Activated T-helper 1 cell treated with Interleukin-2 at 50 U/mL for 16 hours (primary cell): ENCODE measurements at regions not wholly inside any gene's neighbourhood (a gene's known extent, or its start where the extent isn't known, plus 50 kb on each side); places are given as distances from the start of the nearest gene placed in this dataset.
A peak's percentile ranks its signal among the peaks of the same experiment; 100 is the strongest.
"Not testable (repeated sequence)": the region's sequence is repeated elsewhere in the genome, so short reads cannot be mapped to it uniquely, and the experiment has no call there.

Experiments
- DNase-seq: peaks from one replicate; pipeline ENCODE4 v3.0.0-alpha.2; 2020; ENCODE audit warnings: low read depth

DNA sequence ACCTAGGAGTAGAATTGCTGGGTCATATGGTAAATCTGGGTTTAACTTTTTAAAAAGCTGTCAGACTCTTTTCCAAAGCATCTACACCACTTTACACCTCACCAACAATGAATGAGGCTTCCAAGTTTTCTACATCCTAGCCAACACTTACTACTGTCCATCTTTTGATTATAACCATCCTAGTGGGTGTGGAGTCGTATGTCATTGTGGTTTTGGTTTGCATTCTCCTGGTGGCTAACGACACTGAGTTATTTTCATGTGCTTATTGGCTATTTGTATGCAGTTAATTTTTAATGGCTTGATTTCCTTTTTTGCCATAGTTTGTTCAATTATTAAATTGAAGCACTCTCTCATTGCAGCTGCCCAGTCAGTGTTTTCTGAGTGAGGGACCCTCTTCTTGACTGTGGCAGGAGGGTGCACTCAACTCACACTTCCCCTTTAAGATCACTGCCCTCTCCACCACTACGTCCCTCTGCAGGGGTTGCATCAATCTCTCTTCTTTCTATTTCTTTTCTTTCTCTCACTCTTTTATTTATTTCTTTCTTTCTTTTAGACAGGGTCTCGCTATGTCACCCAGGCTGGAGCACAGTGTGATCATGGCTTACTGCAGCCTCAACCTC, 182.3 kb downstream of the C9orf152 start:
- no peak for DNase-seq

DNA sequence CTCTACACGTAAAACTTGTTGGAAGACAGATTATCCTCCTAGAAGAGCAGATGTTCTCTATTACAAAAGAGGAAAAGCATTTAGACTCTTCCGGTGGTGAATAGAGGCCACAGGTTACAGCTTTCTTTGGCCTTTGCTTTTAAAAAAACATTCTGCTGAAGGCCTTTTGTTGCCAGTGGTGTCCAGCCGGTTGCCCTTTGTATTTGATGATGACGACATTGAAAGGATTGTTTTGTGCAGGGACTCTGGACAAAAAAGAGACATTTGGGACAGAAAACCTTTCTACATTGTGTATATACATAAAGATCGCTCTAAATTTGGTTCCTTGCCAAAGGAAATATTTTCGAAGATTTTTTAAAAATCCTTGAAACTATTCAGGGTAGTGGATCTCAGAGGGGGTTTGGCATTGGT, 180.3 kb downstream of the C9orf152 start:
- DNase-seq = no peak

DNA sequence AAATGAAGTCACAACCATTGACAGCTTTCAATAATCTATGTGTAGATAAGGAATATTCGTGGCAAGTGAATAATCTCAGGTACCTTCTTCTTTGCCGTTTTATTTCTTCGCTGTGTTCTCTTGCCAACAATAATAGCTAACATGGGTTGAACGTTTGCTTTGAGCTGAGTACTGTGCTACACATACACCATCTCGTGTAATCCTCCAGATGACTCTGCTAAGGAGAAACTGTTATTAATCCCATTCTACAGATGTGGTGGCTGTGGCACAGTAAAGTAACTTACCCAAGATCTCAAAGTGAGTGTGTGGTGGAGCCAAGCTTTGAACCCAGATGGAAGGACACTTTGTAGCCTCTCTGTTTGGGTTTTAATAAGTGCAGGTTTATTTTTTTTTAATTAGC, 179.7 kb downstream of the C9orf152 start:
- no peak for DNase-seq

DNA sequence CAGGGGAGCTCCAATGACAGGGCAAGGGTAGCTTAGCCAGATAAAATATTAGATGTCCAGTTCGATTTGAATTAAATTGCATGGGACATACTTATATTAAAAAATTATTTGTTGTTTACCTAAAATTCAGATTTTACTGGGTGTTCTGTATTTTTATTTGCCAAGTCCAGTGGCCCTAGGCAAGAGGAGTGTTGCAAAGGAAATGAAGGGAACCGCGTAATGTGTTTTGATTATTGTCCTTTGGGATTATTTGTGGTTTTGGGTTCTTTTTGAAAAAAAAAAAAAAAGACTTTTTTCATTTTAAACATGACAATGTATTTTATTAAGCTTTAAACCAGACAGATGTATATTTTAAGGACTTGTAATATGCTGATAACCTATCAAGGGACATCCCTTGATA, 179.3 kb downstream of the C9orf152 start:
- DNase-seq = no peak

DNA sequence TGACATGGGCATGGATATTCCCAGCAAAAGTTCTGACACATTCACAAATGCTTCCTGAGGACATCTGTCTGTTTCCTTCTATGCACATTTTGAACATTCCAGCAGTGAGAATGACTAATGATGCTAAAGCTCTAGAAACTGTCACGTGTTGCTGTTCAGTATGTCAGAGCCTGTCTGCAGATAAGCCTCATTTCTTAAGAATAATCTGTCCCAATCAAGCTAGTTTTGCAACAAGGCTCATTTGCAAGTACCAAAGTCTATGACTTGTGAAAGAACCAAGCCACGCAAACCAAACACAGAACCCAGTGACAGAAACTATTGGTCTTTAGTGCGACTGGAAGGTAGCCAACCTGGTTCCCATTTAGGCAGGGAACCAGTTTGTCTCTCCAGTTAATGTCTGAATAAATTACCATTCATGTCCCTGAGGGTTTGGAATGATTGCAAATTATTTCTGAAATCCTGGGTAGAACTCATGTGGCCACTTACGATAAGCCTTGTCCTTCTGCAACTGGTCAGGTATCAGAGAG, 178.5 kb downstream of the C9orf152 start:
- no peak for DNase-seq

DNA sequence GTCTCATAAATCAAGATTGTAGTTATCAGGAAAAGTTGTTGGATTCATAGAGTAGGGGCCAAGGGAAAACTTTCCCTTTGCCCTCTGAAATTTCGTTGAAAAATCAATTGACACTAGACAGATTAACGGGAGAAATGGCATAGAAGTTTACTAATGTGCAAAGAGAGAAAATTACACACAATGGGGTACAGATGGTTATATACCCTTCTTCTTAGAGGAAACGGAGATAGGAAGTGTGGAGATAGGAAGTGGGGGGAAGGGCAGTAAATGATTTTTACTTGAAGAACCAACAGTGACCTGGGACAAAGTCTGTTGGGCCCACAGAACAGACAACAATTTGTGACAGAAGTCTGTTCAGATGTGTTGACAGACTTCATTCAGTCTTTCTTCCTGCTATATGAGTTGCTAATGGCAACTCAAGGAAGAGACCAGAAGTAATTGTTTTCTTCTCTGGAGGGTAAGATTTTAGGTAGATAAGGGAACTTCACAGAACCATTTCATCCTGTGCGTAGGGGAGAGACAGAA, 177.9 kb downstream of the C9orf152 start:
- DNase-seq = no peak

DNA sequence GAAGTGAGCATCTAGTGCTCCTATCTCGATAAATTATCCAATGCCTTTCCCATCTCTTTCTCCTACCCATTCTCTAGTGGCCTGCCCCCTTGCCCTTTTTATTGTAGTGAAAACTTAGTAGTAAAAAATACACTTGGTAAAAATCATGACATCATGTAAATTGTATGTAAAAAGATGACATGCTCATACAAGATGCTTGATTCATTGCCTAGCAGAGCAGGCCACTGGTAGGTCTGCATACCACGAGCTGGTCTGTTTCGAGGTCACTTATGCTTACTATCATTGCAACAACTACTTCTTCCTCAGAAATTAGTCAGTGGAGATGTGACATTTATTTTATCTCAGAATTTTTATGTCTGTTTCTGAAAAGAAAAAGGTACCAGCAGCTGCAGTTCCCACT, 177.3 kb downstream of the C9orf152 start:
- DNase-seq = no peak

DNA sequence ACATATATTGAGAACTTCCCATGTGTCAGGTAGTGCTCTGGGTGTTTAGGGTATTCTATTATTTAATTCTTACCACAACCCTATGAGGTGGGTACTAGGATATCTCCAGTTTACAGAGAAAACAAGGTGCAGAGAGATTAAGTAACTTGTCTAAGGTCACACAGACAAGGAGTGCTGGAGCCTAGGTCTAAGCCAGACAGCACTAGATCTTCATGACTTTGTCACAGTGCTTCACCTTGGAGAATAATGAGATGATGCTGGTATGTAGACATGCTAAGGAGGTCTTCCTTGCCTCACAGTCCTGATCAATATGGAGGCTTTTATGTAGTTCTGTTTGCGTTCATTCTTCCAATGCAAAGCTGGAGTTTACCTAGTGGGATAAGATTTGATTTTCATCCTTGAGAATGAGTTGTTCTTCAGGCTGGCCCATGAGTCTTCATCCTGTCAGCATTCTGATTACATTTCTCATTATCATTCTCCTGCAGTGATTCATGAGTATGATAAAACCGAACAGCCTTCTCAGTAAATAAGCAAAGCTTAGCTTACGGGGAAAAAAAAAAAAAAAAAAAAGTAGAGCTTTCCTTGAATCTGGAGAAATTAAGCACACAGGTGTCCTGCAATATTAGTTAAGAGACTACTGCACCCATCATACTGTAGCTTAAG, 176.3 kb downstream of the C9orf152 start:
- no peak for DNase-seq

DNA sequence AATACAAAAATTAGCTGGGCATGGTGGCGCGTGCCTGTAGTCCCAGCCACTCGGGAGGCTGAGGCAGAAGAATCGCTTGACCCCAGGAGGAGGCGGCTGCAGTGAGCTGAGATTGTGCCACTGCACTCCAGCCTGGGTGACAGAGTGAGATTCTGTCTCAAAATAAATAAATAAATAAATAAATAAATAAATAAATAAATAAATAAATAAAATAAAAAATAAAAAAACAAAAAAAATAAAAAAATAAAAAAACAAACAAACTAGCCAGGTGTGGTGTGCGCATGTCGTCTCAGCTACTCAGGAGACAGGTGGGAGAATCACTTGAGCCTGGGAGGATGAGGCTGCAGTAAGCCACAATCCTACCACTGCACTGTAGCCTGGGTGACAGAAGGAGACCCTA, 175.4 kb downstream of the C9orf152 start:
- DNase-seq = not testable (repeated sequence)

DNA sequence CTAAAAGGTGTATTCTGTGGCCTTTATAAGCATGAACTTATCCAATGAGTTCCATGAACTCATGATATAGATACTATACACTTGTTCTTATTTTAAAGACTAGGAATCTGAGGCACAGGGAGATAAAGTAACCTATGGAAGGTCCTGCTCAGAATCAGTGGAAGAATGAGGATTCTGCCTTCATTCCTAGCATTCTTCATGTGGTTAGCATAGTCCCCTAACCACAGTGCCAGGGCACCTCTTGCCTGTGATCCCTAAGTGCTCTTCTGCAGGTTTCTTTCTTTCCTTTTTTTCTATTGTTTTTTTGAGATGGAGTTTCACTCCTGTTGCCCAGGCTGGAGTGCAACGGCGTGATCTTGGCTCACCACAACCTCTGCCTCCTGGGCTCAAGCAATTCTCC, 174.1 kb downstream of the C9orf152 start:
- no peak for DNase-seq

DNA sequence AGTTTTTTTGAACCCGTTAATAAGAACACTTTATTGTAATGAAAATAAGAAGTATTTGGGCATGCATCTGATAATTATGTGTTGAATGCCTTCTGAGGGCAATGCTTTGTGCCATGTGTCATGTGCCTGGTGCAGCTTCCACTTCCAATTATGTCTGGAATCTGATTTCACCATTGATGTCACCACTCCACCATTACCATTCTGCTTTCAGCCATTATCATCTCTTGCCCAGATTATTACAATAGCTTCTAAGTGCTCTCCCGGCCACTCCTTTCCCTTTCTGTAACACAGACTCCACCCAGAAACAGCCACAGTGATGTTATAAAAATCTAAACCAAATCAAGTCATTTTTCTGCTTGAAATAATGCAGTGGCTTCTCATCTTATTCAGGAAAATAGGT, 171.7 kb downstream of the C9orf152 start:
- DNase-seq = no peak

DNA sequence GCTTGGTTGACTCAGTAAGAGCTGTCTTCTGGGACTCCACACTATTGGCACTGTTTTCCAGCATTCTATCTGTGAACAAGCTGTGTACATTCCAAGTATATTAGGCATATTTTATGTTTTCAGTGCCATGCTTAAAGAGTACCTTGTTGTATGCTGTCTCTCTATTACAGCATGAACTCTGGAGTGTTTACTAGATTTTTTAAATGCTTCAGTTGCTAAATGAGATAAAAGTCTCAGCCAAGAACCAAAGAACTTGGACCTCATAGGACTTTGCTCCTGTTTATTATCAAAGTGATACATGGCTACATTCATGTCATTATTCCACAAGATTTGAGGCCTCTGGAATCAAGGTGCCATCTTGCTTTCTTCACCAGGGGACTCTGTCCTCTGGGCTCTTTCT, 167.2 kb downstream of the C9orf152 start:
- DNase-seq = no peak

DNA sequence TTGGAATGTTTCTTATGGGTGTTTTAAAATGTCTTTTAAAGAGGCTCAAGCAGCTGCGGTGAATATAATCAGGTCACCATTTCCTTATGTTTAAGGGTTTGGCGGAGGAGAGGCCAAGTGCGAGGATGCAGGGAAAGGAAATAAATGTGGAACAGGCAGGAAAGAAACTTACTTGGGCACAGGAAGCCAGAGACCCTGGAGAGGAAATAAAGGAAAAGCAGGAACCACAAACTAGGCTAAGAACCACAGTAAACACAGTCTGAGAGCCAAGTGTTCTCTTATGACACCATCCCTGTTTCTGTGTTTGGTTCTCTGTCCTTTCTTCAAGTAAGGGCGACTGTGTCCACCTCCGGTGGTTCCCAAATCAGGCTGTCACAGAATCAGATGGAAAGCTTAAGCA, 166.5 kb downstream of the C9orf152 start:
- DNase-seq = no peak

DNA sequence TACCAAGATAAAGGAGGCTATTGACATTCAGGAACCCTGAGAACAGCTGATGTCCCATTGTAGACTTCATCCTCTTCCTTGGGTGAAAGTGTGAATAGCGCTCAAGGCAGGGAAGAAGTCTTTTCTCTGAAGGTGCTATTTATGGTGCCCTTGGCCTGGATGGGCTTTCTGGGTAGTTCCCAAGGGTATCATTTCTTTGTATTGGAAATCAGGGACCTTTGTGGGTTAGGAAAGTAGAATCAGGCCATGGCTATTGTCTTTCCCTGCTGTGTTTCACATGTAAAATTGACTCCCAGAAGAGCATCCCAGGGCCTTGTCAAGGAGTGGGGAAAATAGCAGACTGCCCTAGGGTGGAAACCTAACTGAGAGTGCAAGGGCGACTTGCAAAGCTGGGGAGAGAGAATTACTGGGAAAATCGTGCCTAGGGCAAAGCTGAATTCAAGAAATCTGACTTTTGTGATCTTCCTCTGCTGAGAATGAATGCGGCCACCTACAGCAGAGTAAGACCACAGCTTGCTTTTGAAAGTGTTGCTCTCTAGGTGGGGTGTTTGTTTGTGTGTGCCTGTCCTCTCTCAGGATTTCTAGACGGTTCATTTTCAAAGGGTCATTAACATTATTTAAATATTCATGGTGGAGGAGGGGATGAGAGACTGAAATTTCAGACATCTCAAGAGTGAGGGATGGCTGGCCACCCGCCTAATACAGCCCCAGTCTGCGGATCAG, 160.6 kb downstream of the C9orf152 start:
- DNase-seq = no peak

DNA sequence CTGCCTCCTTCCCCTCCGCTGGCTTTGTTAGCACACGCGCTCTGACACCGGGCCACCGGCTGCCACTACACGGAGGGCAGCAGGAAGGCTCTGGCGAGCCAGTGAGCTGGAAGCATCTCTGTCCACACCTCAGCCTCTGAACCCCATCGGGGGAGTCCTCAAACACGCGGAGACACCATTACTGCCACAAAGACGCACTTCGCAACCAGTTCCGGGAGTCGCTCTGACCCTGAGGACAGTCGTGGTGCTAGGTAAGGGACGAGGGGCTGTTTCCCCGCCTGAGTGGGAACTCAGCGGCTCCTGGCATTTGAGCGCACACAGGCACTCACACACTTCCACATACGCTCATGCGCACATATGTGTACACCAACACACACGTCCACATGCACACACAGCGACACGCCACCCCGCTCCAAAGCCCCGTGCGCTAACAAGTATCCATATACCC, 160.0 kb downstream of the C9orf152 start:
- DNase-seq = no peak

DNA sequence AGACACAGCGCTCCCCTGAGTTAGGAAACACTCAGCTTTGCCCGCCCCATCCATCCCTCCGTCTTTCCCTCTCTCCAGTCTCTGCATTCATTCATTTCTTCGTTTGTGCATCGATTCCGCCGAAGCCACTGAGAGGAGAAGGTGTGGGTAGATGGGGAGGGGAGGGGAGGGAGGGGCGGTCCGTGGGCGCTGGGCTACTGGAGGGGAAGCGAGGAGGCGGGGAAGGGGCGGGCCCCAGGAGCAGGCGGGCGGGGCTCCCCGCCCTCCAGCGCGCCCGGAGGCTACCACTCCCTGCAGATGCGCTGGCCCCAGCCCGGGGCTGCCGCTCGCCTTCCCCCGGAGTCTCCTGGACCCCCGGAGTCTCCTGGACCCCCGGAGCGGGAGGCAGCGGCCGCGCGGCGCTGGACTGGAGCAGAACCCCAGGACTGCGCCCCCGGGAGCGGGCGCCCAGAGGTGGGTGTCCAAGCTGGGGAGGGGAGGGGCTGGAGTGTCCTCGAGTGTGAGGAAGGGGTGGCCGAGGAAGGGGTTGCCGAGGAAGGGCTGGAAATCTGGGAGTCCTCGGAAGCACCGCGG, 159.5 kb downstream of the C9orf152 start:
- DNase-seq = peak; percentile 65

DNA sequence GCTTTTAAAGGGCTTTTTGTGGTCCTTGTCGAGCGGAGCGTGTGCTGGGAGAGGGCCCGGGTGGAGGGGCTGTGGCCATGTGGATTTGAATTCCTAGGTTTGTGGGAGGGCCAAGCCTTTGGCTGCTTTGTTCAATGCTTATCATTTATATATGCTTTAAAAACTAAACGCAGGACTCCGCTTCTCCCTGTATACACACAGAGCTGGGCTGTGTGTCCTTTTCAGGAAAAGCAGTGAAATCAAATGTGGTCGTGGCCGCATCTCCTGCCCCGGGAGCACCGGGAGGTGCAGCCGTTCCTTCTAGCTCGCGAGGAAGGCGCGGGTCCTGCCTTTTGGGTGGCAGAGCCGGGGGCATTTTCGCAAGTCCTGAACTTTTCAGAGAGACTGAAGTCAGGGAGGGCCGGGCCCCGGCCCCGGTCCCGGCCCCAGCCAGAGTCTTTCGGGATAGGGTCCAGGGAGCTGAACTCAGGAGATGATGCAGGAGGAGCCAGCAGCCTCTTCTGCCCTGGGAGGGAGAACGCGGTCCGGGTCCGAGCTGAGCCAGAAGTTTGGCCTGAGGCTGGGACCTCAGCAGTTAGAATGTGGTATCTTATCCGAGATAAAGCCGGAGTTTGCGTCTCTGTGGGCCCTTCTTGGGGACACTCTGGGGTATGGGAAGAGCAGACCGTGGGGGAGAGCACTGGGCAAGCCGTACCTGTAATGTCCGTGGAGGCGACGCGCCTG, 158.8 kb downstream of the C9orf152 start:
- DNase-seq = no peak

DNA sequence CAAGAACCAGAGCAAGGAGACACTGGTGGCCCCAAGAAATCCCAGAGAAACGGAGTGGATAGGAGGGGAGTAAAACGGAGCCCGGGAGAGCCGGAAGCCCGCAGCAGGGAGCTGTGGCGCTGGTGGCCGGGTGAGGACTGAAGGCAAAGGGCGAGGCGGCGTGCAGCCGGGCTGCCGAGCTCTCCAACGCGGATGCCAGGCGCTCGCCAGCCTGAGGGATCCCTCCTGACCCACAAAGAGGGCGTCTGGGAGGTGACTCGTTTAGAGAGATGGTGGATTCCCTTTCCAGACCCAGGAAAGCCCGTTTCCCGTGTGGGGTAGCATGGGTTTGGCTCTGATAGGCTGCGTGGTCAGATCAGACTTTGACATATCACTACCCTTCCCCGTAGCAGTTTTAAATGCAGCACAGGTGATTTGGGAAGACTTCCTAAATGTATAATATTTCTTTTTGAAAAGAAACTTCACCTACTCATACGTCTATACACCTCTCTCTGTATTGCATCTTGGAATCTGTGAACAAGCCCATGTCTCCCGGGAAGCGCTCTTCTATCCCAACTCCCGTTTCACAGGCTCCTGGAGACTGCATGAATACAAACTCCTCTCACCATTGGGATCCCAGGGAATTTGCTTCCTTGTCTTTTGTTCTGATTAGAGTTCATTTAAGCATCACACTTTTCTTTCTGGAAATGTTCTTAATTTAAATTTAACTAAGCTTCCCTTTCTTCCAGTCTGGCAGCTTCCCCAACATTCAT, 158.1 kb downstream of the C9orf152 start:
- DNase-seq = no peak

DNA sequence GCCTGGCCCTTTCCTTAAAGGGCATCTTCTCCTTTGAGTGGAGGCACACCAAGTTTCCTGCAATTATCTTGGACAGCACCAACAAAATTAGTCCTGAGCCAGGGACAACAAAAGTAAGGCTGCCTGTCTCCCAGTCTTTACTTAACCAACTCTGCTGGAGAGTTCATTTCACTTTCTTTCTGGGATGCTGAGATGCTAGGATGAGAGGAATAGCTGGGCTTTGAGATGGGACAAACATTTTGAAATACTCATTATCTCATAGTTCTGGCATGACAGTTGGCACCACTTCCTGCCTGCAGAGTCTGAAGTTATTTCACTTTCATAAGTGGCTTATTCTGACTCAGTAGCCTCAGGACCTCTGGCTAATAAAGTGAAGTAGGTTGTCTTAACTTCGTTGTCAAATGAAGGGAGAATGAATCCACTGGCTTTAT, 157.0 kb downstream of the C9orf152 start:
- no peak for DNase-seq

DNA sequence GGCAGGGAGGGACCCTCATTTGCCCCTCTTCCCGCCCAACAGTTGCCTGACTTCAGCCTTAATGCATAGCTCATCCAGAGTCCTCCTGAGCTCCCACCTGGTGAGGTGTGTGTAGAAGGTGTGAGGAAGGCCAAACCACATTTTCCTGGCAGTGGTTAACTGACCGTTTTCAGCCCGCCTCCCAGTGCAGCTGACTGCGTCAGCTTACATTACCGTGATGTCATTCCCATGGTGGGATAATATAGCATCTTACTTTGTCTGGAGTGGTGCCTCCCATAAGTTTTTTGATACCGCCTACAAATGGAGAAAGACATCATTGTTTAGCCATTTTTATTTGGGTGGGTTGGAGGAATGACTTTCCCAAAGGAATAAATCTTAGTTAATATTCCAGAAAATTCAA, 151.9 kb downstream of the C9orf152 start:
- no peak for DNase-seq

DNA sequence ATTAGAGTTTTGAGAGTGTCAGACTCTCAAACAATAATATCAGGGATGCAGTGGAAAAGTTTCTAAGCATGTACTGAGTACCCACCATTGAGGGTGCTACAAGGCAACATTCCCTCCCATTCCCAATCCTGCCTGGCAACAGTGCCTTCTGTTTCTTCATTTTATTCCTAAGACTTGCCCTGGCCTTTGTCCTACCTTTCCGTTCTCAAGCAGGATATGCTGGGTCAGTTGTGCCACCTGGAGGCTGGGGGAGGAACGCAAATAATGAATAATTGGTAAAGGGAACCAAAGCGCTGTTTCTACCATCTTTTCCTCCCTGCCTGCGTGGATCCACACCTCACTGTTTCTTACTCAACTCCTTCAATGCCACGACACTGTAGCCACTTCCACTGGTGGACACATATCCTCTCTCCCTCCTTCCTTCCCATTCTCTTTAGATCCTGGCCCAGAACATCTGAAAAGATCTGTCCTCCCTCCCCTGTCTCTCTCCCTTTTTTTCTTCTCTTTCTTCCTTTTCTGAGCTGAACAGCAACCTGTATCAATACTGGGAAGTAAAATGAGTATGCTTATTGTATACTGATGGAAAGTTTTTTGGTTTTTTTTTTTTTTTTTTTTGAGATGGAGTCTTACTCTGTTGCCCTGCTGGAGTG, 149.5 kb downstream of the C9orf152 start:
- peak; percentile 26 for DNase-seq
